ENCODE measurements at regions not wholly inside any gene's neighbourhood (a gene's known extent, or its start where the extent isn't known, plus 50 kb on each side); places are given as distances from the start of the nearest gene placed in this dataset.

DNA sequence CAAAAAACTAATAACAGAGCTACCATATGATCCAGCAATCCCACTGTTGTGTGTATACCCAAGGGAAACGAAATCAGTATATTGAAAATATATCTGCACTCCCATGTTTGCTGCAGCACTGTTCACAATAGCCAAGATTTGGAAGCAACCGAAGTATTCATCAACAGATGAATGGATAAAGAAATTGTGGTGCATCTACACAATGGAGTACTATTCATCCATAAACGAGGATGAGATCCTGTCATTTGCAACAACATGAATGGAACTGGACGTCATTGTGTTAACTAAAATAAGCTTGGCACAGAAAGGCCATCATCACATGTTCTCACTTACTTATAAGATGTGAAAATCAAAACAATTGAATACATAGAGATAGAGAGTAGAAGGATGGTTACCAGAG lies 402.1 kb downstream of the KCTD8 start:
- Histone ChIP-seq H3K79me2 (ENCODE audit: low read length) (no peaks in the 10 kb centered on the region), H3K27ac (ENCODE audit: low read length) (no peak overlapping the region), H3K9ac (ENCODE audit: low read length) (no peak overlapping the region), H3K4me3 (ENCODE audit: low read length) (no peak overlapping the region), H3K36me3 (ENCODE audit: insufficient read depth, low read length) (no peaks in the 10 kb centered on the region), H3K27me3 (ENCODE audit: low read length) (no peaks in the 10 kb centered on the region), H2AFZ (ENCODE audit: low read length) (no peak overlapping the region), H3K9me2 (replicated peaks; ENCODE audit: insufficient read depth, low read length) (no peaks in the 10 kb centered on the region), H3K4me2 (ENCODE audit: low read depth, low read length, poor library complexity, severe bottlenecking) (no peak overlapping the region), H3K9me3 (ENCODE audit: low read length) (peaks cover 14% of the 10 kb centered on the region), H3K4me1 (ENCODE audit: low read length) (no peaks in the 10 kb centered on the region), H4K20me1 (ENCODE audit: insufficient read depth, low read depth, low read length) (no peaks in the 10 kb centered on the region)
- no peak for DNase-seq

DNA sequence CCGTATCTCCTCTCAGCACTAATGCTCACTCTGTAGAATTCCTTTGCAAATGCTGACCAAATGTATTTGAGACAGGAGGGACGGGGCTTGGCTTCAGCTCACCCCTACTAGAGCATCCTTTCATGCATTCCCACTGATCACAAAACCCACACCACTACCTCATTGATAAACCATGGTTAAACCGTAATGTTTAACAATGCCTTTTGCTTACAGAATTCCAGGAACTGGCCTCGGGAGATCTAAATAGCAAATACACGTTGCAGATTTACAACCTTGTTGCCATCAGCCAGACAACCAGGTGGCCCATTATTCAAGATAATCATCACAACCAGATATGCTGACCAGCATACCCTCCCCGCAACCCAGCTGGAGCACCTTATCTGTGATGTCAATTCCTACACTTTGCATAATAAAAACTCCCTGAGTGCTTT lies 391.9 kb downstream of the KCTD8 start:
- Histone ChIP-seq H3K36me3 (ENCODE audit: insufficient read depth, low read length) (no peaks in the 10 kb centered on the region), H4K20me1 (ENCODE audit: insufficient read depth, low read depth, low read length) (no peaks in the 10 kb centered on the region), H3K9me2 (replicated peaks; ENCODE audit: insufficient read depth, low read length) (no peaks in the 10 kb centered on the region), H3K27ac (ENCODE audit: low read length) (no peak overlapping the region), H3K4me2 (ENCODE audit: low read depth, low read length, poor library complexity, severe bottlenecking) (no peak overlapping the region), H3K9me3 (ENCODE audit: low read length) (peaks cover 22% of the 10 kb centered on the region), H3K27me3 (ENCODE audit: low read length) (no peaks in the 10 kb centered on the region), H3K9ac (ENCODE audit: low read length) (no peak overlapping the region), H3K4me1 (ENCODE audit: low read length) (no peaks in the 10 kb centered on the region), H2AFZ (ENCODE audit: low read length) (no peak overlapping the region), H3K79me2 (ENCODE audit: low read length) (no peaks in the 10 kb centered on the region), H3K4me3 (ENCODE audit: low read length) (no peak overlapping the region)
- no peak for DNase-seq

- Histone ChIP-seq H3K27me3 (ENCODE audit: low read length) (no peaks in the 10 kb centered on the region), H3K79me2 (ENCODE audit: low read length) (no peaks in the 10 kb centered on the region), H3K4me3 (ENCODE audit: low read length) (no peak overlapping the region), H3K9me3 (ENCODE audit: low read length) (peaks cover 9% of the 10 kb centered on the region; the same call in 1 of the 2 replicates), H3K9me2 (replicated peaks; ENCODE audit: insufficient read depth, low read length) (no peaks in the 10 kb centered on the region), H3K4me1 (ENCODE audit: low read length) (no peaks in the 10 kb centered on the region), H3K9ac (ENCODE audit: low read length) (no peak overlapping the region), H3K27ac (ENCODE audit: low read length) (no peak overlapping the region), H2AFZ (ENCODE audit: low read length) (no peak overlapping the region), H4K20me1 (ENCODE audit: insufficient read depth, low read depth, low read length) (no peaks in the 10 kb centered on the region), H3K4me2 (ENCODE audit: low read depth, low read length, poor library complexity, severe bottlenecking) (no peak overlapping the region), H3K36me3 (ENCODE audit: insufficient read depth, low read length) (no peaks in the 10 kb centered on the region)
- no peak for DNase-seq
These were observed 377.8 kb downstream of the KCTD8 start for GRCh38 chr4:44070843-44071242.

DNA sequence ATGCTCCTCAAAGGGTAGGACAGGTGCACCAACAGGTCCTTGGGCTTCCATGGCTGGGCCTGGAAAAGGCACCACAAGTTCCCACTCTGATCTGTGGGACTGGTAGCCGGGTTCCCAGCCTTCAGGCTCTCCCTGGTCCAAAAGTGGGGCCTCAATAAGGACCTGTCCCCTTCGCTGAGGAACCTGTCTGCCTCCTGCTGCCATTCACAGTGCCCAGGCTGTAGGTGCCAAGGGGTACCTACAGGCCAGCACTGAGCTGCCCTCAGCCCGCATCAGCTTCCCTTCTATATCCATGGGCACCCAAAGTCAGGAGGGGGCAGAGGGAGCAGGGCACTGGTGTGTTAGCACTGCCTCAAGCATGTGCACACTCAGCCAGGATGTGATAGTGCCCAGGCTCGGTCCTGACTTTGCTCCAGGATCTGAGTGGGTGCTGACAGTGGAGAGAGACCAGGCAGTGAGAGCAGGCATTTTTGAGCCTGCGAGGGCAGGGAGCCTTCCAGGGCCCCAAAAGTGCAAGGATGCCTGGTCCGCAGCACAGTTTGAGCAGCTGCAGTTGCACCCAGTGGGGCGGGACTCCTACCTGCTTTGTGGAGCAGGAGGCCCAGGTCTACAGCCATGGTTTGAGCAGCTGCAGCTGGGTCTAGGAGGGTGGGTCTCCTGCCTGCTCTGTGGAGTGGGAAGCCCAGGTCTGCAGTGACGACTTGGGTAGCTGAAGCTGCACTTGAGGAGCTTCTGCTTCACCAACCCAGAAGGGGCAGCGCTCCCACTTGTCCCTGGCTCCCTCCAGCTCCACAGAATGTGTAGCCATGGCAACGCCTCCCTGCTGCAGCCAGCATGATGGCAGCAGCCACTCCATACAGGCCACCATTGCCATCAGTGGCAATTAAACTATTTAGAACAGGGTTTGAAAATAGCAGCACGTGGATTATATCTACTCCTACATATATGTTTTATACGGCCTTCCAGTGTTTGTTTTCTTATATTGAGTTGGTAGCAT lies 376.4 kb downstream of the KCTD8 start:
- no peak overlapping the region for H3K4me3 ChIP-seq (ENCODE audit: low read length)
- no peaks in the 10 kb centered on the region for H3K4me1 ChIP-seq (ENCODE audit: low read length)
- no peaks in the 10 kb centered on the region for H3K36me3 ChIP-seq (ENCODE audit: insufficient read depth, low read length)
- no peak overlapping the region for H3K9ac ChIP-seq (ENCODE audit: low read length)
- H3K9me2 ChIP-seq (replicated peaks; ENCODE audit: insufficient read depth, low read length), result no peaks in the 10 kb centered on the region
- no peaks in the 10 kb centered on the region for H3K79me2 ChIP-seq (ENCODE audit: low read length)
- peaks cover 9% of the 10 kb centered on the region; the same call in 1 of the 2 replicates for H3K9me3 ChIP-seq (ENCODE audit: low read length)
- no peaks in the 10 kb centered on the region for H4K20me1 ChIP-seq (ENCODE audit: insufficient read depth, low read depth, low read length)
- DNase-seq, result no peak
- no peak overlapping the region for H3K4me2 ChIP-seq (ENCODE audit: low read depth, low read length, poor library complexity, severe bottlenecking)
- H3K27ac ChIP-seq (ENCODE audit: low read length), result no peak overlapping the region
- no peaks in the 10 kb centered on the region for H3K27me3 ChIP-seq (ENCODE audit: low read length)
- no peak overlapping the region for H2AFZ ChIP-seq (ENCODE audit: low read length)

DNA sequence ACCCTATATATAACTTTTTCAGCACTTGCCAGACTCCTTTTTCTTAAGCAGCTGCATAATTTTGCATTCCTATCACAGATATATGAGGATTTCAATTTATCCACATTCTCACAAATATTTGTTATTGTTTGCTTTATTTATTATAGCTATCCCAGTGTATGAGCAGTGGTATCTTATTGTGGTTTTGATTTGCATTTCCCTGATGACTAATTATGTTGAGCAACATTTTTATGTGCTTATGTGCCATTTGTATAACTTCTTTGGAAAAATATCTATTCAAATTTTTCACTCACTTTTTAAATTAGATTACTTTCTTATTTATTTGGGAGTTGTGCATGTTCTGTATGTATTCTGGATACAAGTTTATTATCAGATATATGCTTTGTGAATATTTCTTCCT lies 361.9 kb downstream of the KCTD8 start:
- no peak overlapping the region for H3K27ac ChIP-seq (ENCODE audit: low read length)

DNA sequence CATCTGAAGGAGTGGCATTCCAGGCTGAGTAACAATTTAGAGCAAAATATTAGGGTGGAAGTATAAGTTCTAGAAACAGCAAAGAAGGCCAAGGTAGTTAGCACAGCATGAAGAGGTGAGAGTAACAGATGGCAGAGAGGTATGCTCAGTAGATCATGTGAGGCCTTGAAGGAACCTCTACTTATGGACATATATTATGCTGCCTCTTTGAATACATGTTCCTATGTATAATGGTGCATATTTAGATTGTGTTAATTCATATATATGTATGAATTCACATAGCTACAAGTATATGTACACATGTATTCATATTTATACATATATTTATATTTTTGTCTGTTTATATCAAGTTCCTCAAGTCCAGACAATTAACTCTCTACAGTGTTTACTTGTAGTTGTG lies 355.2 kb downstream of the KCTD8 start:
- no peak for DNase-seq
- Histone ChIP-seq H3K4me2 (ENCODE audit: low read depth, low read length, poor library complexity, severe bottlenecking) (no peak overlapping the region), H2AFZ (ENCODE audit: low read length) (no peak overlapping the region), H3K4me3 (ENCODE audit: low read length) (no peak overlapping the region), H3K4me1 (ENCODE audit: low read length) (no peaks in the 10 kb centered on the region), H4K20me1 (ENCODE audit: insufficient read depth, low read depth, low read length) (no peaks in the 10 kb centered on the region), H3K9me2 (replicated peaks; ENCODE audit: insufficient read depth, low read length) (no peaks in the 10 kb centered on the region), H3K9ac (ENCODE audit: low read length) (no peak overlapping the region), H3K27ac (ENCODE audit: low read length) (no peak overlapping the region), H3K27me3 (ENCODE audit: low read length) (no peaks in the 10 kb centered on the region), H3K36me3 (ENCODE audit: insufficient read depth, low read length) (no peaks in the 10 kb centered on the region), H3K9me3 (ENCODE audit: low read length) (peaks cover 19% of the 10 kb centered on the region), H3K79me2 (ENCODE audit: low read length) (no peaks in the 10 kb centered on the region)

More for the DNA sequence above, 361.9 kb downstream of the KCTD8 start:
- no peak overlapping the region for H3K4me2 ChIP-seq (ENCODE audit: low read depth, low read length, poor library complexity, severe bottlenecking)
- no peak overlapping the region for H2AFZ ChIP-seq (ENCODE audit: low read length)
- no peaks in the 10 kb centered on the region for H3K9me2 ChIP-seq (replicated peaks; ENCODE audit: insufficient read depth, low read length)
- no peaks in the 10 kb centered on the region for H4K20me1 ChIP-seq (ENCODE audit: insufficient read depth, low read depth, low read length)
- H3K9me3 ChIP-seq (ENCODE audit: low read length), result peaks cover 48% of the 10 kb centered on the region
- H3K79me2 ChIP-seq (ENCODE audit: low read length), result no peaks in the 10 kb centered on the region
- no peaks in the 10 kb centered on the region for H3K36me3 ChIP-seq (ENCODE audit: insufficient read depth, low read length)
- no peak overlapping the region for H3K9ac ChIP-seq (ENCODE audit: low read length)
- no peaks in the 10 kb centered on the region for H3K27me3 ChIP-seq (ENCODE audit: low read length)
- H3K4me1 ChIP-seq (ENCODE audit: low read length), result no peaks in the 10 kb centered on the region
- no peak for DNase-seq
- H3K4me3 ChIP-seq (ENCODE audit: low read length), result no peak overlapping the region

DNA sequence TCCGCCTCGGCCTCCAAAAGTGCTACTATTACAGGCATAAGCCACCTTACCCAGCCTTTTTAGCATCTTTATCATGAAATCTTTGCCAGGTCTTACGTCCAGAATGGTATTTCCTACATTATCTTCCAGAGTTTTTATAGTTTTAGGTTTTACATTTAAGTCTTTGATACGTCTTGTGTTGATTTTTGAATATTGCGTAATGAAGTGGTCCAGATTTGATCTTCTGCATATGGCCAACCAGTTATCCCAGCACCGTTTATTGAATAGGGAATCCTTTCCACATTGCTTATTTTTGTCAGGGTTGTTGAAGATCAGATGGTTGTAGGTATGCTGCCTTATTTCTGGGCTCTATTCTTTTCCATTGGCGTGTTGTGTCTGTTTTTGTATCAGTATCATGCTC lies 349.6 kb downstream of the KCTD8 start:
- Histone ChIP-seq H3K9me3 (ENCODE audit: low read length) (peaks cover 2% of the 10 kb centered on the region), H3K27ac (ENCODE audit: low read length) (no peak overlapping the region), H3K79me2 (ENCODE audit: low read length) (no peaks in the 10 kb centered on the region), H2AFZ (ENCODE audit: low read length) (no peak overlapping the region), H3K4me2 (ENCODE audit: low read depth, low read length, poor library complexity, severe bottlenecking) (no peak overlapping the region), H3K36me3 (ENCODE audit: insufficient read depth, low read length) (no peaks in the 10 kb centered on the region), H3K9me2 (replicated peaks; ENCODE audit: insufficient read depth, low read length) (no peaks in the 10 kb centered on the region), H3K4me1 (ENCODE audit: low read length) (no peaks in the 10 kb centered on the region), H3K27me3 (ENCODE audit: low read length) (no peaks in the 10 kb centered on the region), H4K20me1 (ENCODE audit: insufficient read depth, low read depth, low read length) (no peaks in the 10 kb centered on the region), H3K9ac (ENCODE audit: low read length) (no peak overlapping the region), H3K4me3 (ENCODE audit: low read length) (no peak overlapping the region)
- no peak for DNase-seq

DNA sequence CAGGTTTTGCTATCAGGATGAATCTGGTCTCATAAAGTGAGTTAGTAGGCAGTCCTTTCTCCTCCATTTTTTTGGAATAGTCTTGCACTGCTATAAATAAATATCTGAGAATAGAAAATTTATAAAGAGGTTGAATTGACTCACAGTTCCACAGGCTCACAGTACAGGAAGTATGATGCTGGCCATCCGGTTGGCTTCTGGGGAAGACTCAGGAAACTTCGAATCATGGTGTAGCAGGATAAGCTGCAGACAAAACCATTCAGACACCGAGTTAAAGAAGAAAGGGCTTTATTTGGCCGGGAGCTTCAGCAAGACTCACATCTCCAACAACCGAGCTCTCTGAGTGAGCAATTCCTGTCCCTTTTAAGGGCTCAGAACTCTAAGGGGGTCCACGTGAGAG lies 348.2 kb downstream of the KCTD8 start:
- no peak overlapping the region for H3K27ac ChIP-seq (ENCODE audit: low read length)
- H3K9me2 ChIP-seq (replicated peaks; ENCODE audit: insufficient read depth, low read length), result no peaks in the 10 kb centered on the region
- H3K4me2 ChIP-seq (ENCODE audit: low read depth, low read length, poor library complexity, severe bottlenecking), result no peak overlapping the region
- no peaks in the 10 kb centered on the region for H3K36me3 ChIP-seq (ENCODE audit: insufficient read depth, low read length)
- no peak overlapping the region for H2AFZ ChIP-seq (ENCODE audit: low read length)
- H3K27me3 ChIP-seq (ENCODE audit: low read length), result no peaks in the 10 kb centered on the region
- peaks cover 2% of the 10 kb centered on the region for H3K9me3 ChIP-seq (ENCODE audit: low read length)
- H4K20me1 ChIP-seq (ENCODE audit: insufficient read depth, low read depth, low read length), result no peaks in the 10 kb centered on the region
- DNase-seq, result no peak
- no peak overlapping the region for H3K4me3 ChIP-seq (ENCODE audit: low read length)
- no peaks in the 10 kb centered on the region for H3K4me1 ChIP-seq (ENCODE audit: low read length)
- H3K9ac ChIP-seq (ENCODE audit: low read length), result no peak overlapping the region
- no peaks in the 10 kb centered on the region for H3K79me2 ChIP-seq (ENCODE audit: low read length)
